ENCODE measurements at regions not wholly inside any gene's neighbourhood (a gene's known extent, or its start where the extent isn't known, plus 50 kb on each side); places are given as distances from the start of the nearest gene placed in this dataset.

- TF ChIP-seq, protein P1, sequence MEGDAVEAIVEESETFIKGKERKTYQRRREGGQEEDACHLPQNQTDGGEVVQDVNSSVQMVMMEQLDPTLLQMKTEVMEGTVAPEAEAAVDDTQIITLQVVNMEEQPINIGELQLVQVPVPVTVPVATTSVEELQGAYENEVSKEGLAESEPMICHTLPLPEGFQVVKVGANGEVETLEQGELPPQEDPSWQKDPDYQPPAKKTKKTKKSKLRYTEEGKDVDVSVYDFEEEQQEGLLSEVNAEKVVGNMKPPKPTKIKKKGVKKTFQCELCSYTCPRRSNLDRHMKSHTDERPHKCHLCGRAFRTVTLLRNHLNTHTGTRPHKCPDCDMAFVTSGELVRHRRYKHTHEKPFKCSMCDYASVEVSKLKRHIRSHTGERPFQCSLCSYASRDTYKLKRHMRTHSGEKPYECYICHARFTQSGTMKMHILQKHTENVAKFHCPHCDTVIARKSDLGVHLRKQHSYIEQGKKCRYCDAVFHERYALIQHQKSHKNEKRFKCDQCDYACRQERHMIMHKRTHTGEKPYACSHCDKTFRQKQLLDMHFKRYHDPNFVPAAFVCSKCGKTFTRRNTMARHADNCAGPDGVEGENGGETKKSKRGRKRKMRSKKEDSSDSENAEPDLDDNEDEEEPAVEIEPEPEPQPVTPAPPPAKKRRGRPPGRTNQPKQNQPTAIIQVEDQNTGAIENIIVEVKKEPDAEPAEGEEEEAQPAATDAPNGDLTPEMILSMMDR (IDR thresholded peaks at IDR 0.05) = no peak
- no peak for TF ChIP-seq POLR2A (IDR thresholded peaks at IDR 0.05)
Observed at GRCh38 chr13:50610238-50610637, 233.3 kb downstream of the DLEU7 start.

Measured in prostate gland (tissue), 2 donors.